ENCODE measurements at regions not wholly inside any gene's neighbourhood (a gene's known extent, or its start where the extent isn't known, plus 50 kb on each side); places are given as distances from the start of the nearest gene placed in this dataset.
A peak's percentile ranks its signal among the peaks of the same experiment; 100 is the strongest.

DNA sequence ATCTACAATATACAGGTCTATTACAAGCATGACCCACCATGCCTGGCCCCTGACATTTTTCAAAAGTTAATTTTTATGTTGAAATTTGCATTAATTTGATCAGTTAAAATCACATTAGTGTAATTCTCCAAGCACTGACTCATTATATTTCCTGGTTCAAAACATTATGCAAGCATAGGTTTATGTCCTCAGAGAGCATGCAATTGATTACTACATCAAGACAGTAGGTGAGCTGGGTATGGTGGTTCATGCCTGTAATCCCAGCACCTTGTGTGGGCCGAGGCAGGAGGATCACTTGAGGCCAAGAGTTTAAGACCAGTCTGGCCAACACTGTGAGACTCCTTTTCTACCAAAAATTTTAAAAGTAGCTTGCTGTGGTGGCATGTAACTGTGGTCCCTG is 248.8 kb upstream of the KLHL1 start:
- DNase-seq: no peak

DNA sequence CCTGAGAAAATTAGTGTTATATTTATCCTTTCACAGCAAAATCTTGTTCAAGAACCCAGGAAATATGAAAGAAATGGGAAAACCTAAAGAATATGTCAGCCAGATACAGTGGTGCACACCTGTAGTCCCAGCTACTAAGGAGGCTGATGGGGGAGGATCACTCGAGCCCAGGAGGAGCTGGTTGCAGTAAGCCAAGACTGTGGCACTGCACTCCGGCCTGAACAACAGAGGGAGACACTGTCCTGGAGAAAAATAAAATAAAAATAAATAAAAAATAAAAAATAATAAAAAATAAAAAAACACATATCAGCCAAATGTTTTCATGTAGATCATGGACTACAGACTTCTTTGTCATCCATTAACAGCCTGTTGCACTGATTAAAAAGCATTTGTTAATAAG is 244.8 kb upstream of the KLHL1 start:
- no peak for DNase-seq

GRCh38 chr13:70347947-70348620 is 239.8 kb upstream of the KLHL1 start:
- DNase-seq: no peak

DNA sequence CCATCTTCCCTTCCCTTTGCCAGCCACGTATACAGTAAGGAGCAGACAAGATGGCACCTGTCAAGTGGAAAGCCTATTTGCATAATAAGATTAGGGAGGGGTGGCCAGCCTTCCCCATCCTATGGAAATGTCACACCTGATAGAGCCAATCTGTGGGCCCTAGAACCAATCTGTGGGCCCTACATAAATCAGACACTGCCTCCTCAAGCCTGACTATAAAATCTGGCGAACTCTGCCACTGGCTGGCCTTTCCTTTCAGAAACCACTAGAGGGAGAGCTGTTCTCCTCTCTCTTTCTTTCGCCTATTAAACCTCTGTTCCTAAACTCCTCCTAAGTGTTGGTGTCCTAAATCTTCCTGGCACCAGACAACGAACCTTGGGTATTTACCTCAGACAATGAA is 231.5 kb upstream of the KLHL1 start:
- DNase-seq: peak; percentile 39

- DNase-seq: no peak
These were observed 230.4 kb upstream of the KLHL1 start for GRCh38 chr13:70338609-70339008.

GRCh38 chr13:70336866-70337265 is 228.6 kb upstream of the KLHL1 start:
- DNase-seq: no peak

DNA sequence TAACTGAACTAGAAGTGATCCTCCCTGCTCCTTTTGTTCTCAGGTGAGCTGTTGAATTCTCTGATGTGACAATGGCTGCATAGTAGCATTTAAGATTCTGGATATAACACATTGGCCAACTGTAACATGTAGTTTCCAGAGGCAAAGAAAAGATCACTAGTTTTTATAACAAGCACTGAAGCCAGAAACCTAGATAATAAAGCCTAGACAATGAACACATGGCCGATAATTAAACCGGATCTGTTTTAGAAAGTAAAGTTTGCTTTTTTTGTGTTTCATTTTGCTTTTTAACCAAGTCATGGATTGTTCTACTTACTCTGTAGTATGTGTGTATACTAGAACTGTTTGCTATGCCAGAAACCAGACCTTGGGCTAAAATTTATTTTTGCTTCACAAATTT is 225.5 kb upstream of the KLHL1 start:
- DNase-seq: no peak

GRCh38 chr13:70330697-70331361 is 222.6 kb upstream of the KLHL1 start:
- DNase-seq: no peak

- DNase-seq: no peak
These were observed 216.3 kb upstream of the KLHL1 start for GRCh38 chr13:70324519-70324918.

DNA sequence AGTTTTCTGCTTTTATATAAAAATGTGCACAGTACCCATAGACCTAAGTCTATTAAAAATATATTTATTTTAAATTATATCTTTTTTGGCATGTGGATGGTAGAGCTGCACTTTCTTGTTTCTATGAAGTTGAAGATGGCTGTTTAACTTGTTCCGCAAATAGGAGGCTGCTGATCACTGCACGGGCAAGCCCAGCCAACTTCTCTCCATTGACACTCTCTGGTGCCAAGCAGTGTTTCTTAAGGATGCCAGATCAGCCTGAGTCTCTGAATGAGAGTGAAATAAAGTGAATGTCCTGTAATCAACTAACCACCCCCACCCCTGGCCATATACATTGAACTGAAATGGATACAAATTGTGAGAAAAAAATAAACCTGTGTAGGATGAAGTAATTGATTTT is 202.9 kb upstream of the KLHL1 start:
- DNase-seq: no peak

GRCh38 chr13:70310396-70311119 is 202.3 kb upstream of the KLHL1 start:
- DNase-seq: peak; percentile 85

DNA sequence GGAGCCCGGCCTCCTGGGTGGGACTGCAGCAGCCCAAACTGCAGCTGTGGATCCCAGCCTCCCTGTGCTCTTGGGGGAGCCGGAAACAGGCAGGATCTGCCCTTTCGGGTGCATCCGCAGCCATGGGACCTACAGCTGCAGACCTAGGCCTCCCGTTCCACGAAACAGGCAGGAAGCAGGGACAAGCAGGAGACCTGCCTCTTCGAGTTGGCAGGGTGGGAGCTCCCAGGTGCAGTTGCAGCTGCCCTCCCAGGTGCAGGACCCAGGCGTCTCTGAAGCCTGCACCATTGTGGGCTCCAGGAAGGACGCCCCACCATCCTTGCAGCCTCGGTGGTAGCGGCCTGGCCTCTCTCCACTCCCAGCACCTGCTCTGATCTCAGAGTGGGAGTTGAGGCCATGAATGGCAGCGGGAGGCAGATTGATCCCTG is 189.0 kb upstream of the KLHL1 start:
- no peak for DNase-seq

- no peak for DNase-seq
These were observed 176.1 kb upstream of the KLHL1 start for GRCh38 chr13:70284371-70284770.

- DNase-seq: no peak
These were observed 167.6 kb upstream of the KLHL1 start for GRCh38 chr13:70275841-70276240.

GRCh38 chr13:70255406-70255991 is 147.2 kb upstream of the KLHL1 start:
- no peak for DNase-seq

DNA sequence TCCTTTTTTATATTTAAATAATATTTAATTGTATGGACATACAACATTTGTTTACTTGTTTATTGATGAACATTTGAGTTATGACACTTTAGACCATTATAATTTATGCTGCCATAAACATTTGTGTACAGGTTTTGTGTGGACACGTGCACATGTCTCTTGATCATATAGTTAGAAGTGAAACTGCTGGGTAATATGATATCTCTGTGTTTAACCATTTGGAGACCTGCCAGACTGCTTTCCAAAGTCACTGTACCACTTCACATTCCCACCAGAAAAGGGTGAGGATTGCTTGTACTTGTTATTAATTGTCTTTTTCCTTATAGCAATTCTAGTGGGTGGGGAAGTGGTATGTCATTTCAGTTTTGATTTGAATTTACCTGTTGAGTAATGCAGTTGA is 145.6 kb upstream of the KLHL1 start:
- peak; percentile 92 for DNase-seq

DNA sequence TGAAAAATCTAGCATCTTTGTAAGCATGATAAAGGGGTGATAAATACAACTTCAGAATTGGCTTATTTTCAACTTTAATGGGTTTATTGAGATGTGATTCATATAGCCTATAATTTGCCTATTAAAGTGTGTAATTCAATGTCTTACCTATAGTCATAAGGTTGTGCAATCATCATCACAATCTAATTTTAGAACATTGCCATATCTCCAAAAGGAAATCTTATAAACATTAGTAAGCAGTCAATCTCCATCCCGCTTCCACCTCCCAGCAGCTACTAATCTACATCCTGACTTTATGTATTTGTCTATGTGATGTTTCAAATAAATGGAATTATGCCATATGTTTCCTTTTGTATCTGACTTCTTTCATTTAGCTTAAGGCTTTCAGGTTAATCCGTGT is 145.2 kb upstream of the KLHL1 start:
- DNase-seq: no peak

DNA sequence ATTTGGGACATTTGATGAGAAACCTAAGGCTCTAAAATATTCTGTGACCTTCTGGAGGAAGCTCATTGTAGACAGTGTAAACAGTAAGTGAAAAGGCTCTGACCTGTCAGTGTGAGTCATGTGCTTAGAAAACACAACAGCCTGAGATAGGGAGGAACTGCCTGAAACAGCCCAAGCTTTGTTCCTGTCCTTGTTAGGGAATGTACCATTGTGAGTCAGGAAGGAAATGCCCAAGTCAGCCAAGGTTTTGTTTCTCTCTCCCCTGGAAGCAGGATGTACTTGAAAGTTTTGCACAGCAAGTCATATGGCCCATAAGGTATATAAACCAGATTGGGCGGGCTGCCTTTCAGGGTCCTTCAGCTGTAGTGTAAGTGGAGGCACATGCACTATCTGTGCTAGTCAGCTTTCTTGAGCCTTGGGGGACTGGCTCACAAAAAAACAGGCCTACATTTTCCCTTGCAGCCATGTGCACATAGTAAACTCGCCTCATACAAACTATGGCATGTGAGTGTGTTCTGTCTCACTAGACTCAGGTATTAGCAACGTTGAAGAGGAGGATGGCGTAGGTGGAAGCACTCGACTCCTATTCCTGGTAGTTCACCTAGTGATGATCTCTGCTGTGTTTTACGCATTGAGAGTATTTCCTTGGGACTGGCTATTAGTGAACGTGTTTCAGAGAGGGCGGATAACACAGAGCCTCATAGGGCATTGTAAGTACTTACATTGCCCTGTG is 141.2 kb upstream of the KLHL1 start:
- no peak for DNase-seq

- no peak for DNase-seq
These were observed 128.9 kb upstream of the KLHL1 start for GRCh38 chr13:70237131-70237530.

GRCh38 chr13:70235565-70235964 is 127.3 kb upstream of the KLHL1 start:
- DNase-seq: no peak

GRCh38 chr13:70223911-70224310 is 115.7 kb upstream of the KLHL1 start:
- DNase-seq: no peak

DNA sequence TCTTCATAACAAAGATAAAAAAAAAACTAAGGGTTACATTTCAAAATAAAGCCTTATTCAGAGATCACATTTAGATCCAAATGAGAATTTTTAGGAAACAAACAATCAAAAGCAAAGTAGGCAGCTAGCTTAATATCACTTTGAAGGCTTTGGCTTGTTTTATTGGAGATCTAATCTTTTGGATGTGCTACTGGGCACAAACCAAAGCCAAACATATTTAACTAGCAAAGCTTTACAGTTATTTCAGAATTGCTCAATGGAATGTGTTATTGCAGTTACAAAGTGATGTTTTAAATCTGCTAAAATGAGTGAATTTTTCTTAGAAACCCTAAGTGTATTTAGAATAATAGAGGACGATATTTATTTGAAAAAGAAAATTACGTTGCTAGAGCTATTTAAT is 114.7 kb upstream of the KLHL1 start:
- DNase-seq: no peak

DNA sequence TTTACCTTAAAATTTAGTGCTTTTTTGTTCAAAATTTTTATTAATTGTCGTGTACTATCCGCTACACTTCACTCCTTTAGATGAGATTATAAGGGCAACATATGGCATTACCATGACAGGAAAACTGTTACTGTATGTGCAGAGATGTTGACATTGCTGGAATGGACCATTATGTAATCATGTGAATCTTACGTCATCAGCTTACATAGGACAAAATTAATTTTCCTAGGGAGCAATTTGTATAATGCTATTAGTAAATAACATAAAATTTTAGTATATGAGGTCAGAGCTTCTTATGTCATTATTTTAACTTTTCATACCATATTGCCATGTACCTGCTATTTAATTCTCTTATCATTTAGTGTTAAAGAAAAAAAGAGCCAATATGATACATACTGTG is 110.4 kb upstream of the KLHL1 start:
- DNase-seq: no peak

Measured in NCI-H1092 treated with DMSO at 0.1 percent for 48 hours (cell line).